GM12878 (cell line): ENCODE measurements at regions not wholly inside any gene's neighbourhood (a gene's known extent, or its start where the extent isn't known, plus 50 kb on each side); places are given as distances from the start of the nearest gene placed in this dataset.

Experiments used
- ATAC-seq: fragments of 200-7000 bp; cut with Tn5 transposase; 3 replicates; pipeline ENCODE4 v1.9.1; 2020; ENCODE audit warnings: mild to moderate bottlenecking, moderate library complexity
- BruUV-seq: library from RNA; stranded (reverse); fragments of 400-500 nt; replicated peaks from 2 replicates; lab custom pipeline; 2021; lab: Mats Ljungman, UMichigan
- CTCF ChIA-PET: fragments of 300-600 bp; sonication (Branson Sonifier 250); formaldehyde crosslinking; extraction: SDS; loops from one replicate; lab custom pipeline; 2021; ENCODE audit warnings: inconsistent platforms; lab: Yijun Ruan, JAX
- POLR2A ChIA-PET: fragments of 350-600 bp; formaldehyde crosslinking; extraction: SDS; loops from one replicate; lab custom pipeline; 2021; ENCODE audit warnings: inconsistent platforms; lab: Charles Lee
- RAD21 ChIA-PET: fragments of 300-600 bp; sonication (Branson Sonifier 250); formaldehyde crosslinking; loops from one replicate; lab custom pipeline; 2023; ENCODE audit warnings: antibody characterized with exemption; ENCODE audit not compliant: unreplicated experiment; lab: Charles Lee
- SMC1A ChIA-PET: fragments of 300-600 bp; sonication (Branson Sonifier 250); formaldehyde crosslinking; loops from one replicate; lab custom pipeline; 2023; ENCODE audit not compliant: unreplicated experiment, uncharacterized antibody; lab: Charles Lee
- DNase-seq: peaks from one replicate; pipeline ENCODE4 v3.0.0-alpha.2; 2011; ENCODE audit warnings: low read depth, low spot score
- FAIRE-seq: peaks from 3 replicates; lab custom pipeline; 2011; peaks lifted over from hg19 to GRCh38; lab: Jason Lieb, UNC
- H2AFZ ChIP-seq: 2 replicates; pipeline ENCODE4 v1.6.0; 2011; ENCODE audit warnings: low read depth, low read length, control low read depth; ENCODE audit not compliant: control insufficient read depth
- H3K27ac ChIP-seq: 2 replicates; pipeline ENCODE4 v1.5.1; 2011; ENCODE audit warnings: control low read depth; ENCODE audit not compliant: control insufficient read depth, insufficient read depth
- H3K27me3 ChIP-seq, 2 experiments: replicated peaks in 1 of 2; 2 replicates each; pipeline versions ENCODE4 v1.6.0 to v1.6.1; 2011; ENCODE audit warnings: low read length in 1 of 2; ENCODE audit not compliant: control insufficient read depth in 2 of 2, insufficient read depth in 2 of 2
- H3K36me3 ChIP-seq, 2 experiments: 2 replicates each; pipeline ENCODE4 v1.5.1; 2011; ENCODE audit warnings: low read length in 1 of 2; ENCODE audit not compliant: control insufficient read depth in 2 of 2, insufficient read depth in 2 of 2
- H3K4me1 ChIP-seq: 2 replicates; pipeline ENCODE4 v1.6.1; 2011; ENCODE audit warnings: mild to moderate bottlenecking, low read length, moderate library complexity, mixed read lengths; ENCODE audit not compliant: control insufficient read depth, insufficient read depth
- H3K4me2 ChIP-seq: 2 replicates; pipeline ENCODE4 v1.6.0; 2011; ENCODE audit warnings: control low read depth; ENCODE audit not compliant: control insufficient read depth, insufficient read depth
- H3K4me3 ChIP-seq: fragments of 200-600 bp; sonication (generic); 2 replicates; pipeline ENCODE4 v1.5.1; 2016
- H3K79me2 ChIP-seq: 2 replicates; pipeline ENCODE4 v1.6.0; 2011; ENCODE audit warnings: low read length; ENCODE audit not compliant: control insufficient read depth, insufficient read depth
- H3K9ac ChIP-seq: 2 replicates; pipeline ENCODE4 v1.8.0; 2011; ENCODE audit warnings: low read length, control low read depth, mixed read lengths; ENCODE audit not compliant: control insufficient read depth, insufficient read depth
- H3K9me3 ChIP-seq: replicated peaks from 3 replicates; pipeline ENCODE4 v1.5.1; 2011; ENCODE audit warnings: mild to moderate bottlenecking, low read length; ENCODE audit not compliant: control insufficient read depth, insufficient read depth
- H4K20me1 ChIP-seq: 2 replicates; pipeline ENCODE4 v1.6.0; 2011; ENCODE audit not compliant: control insufficient read depth, insufficient read depth
- BCL11A ChIP-seq: IDR thresholded peaks from 2 replicates; pipeline ENCODE4 v1.6.1; 2011; ENCODE audit warnings: low read depth, low read length
- CBX3 ChIP-seq: fragments of 200-600 bp; sonication (generic); IDR thresholded peaks from 2 replicates; pipeline ENCODE4 v1.6.1; 2016; ENCODE audit warnings: low read depth, borderline replicate concordance
- ETV6 ChIP-seq, 2 experiments: fragments of 450-650 bp in 1 of 2; IDR thresholded peaks in 1 of 2; conservative IDR thresholded peaks in 1 of 2; 2 replicates each; pipeline ENCODE4 v1.6.1; 2014; ENCODE audit warnings: antibody characterized with exemption in 1 of 2, borderline replicate concordance in 1 of 2, low read depth in 1 of 2, mild to moderate bottlenecking in 1 of 2, moderate library complexity in 1 of 2
- GATAD2B ChIP-seq: fragments of 450-650 bp; conservative IDR thresholded peaks from 2 replicates; pipeline ENCODE4 v1.6.1; 2017; ENCODE audit warnings: low read depth, mild to moderate bottlenecking, moderate library complexity
- IKZF1 ChIP-seq: fragments of 450-650 bp; conservative IDR thresholded peaks from 2 replicates; pipeline ENCODE4 v1.6.1; 2017; ENCODE audit warnings: antibody characterized with exemption, mild to moderate bottlenecking
- IRF4 ChIP-seq: IDR thresholded peaks from 2 replicates; pipeline ENCODE4 v1.6.1; 2011; ENCODE audit warnings: low read depth, low read length
- KLF5 ChIP-seq: fragments of 450-650 bp; IDR thresholded peaks from 2 replicates; pipeline ENCODE4 v1.6.1; 2014; ENCODE audit warnings: mild to moderate bottlenecking; ENCODE audit not compliant: partially characterized antibody
- PBX3 ChIP-seq: IDR thresholded peaks from 2 replicates; pipeline ENCODE4 v1.6.1; 2011; ENCODE audit warnings: mild to moderate bottlenecking, low read depth, low read length, moderate library complexity; ENCODE audit not compliant: insufficient replicate concordance
- PKNOX1 ChIP-seq: fragments of 450-650 bp; IDR thresholded peaks from 2 replicates; pipeline ENCODE4 v1.6.1; 2016; ENCODE audit warnings: mild to moderate bottlenecking
- REST ChIP-seq: IDR thresholded peaks from 2 replicates; pipeline ENCODE4 v1.6.1; 2012; ENCODE audit warnings: mild to moderate bottlenecking, low read depth, low read length
- SIX5 ChIP-seq: IDR thresholded peaks from 2 replicates; pipeline ENCODE4 v1.6.1; 2011; ENCODE audit warnings: mild to moderate bottlenecking, low read depth, low read length, moderate library complexity; ENCODE audit not compliant: severe bottlenecking
- SUPT20H ChIP-seq: IDR thresholded peaks from 2 replicates; pipeline ENCODE4 v1.6.1; 2011; ENCODE audit warnings: low read depth, mild to moderate bottlenecking, low read length, moderate library complexity, borderline replicate concordance; ENCODE audit not compliant: control insufficient read depth
- WGBS: methylation state at CpG from one replicate; pipeline ENCODE4 v1.1.6; 2016; ENCODE audit warnings: low lambda C conversion rate; ENCODE audit not compliant: insufficient replicate concordance, insufficient coverage; ENCODE audit errors: missing lambda C conversion rate; 5-methylcytosine and 5-hydroxymethylcytosine counted together
- in situ Hi-C: fragments of 300-500 bp; cut with MboI; formaldehyde crosslinking; loops from 9 replicates; pipeline ENCODE4 v1.14.3; 2018; ENCODE audit warnings: mixed read lengths
- intact Hi-C: fragments of 100-400 bp; cut with micrococcal nuclease; formaldehyde crosslinking; loops from one replicate; pipeline ENCODE4 v1.14.2; 2022; ENCODE audit not compliant: unreplicated experiment

GRCh38 chr12:124094733-124095132 is 121.7 kb downstream of the ZNF664 start:
- ChIA-PET POLR2A (no interaction called here), RAD21 (no interaction called here), CTCF (no interaction called here), SMC1A (no interaction called here)
- no peak overlapping the region for H3K9ac ChIP-seq
- H3K4me2 ChIP-seq: no peak overlapping the region
- TF ChIP-seq ETV6 (conservative IDR thresholded peaks at IDR 0.05 in 1 of 2, IDR thresholded peaks at IDR 0.05 in 1 of 2; ENCODE audit: borderline replicate concordance in 1 of 2, low read depth in 1 of 2) (no peak), GATAD2B (no peak), BCL11A (no peak), IKZF1 (no peak), SUPT20H (no peak)
- H4K20me1 ChIP-seq: no peaks in the 10 kb centered on the region
- intact Hi-C loops (no loop called here), in situ Hi-C loops (no loop called here)
- H3K79me2 ChIP-seq: no peaks in the 10 kb centered on the region
- ATAC-seq: no peak
- no peaks in the 10 kb centered on the region for H3K27me3 ChIP-seq
- H3K9me3 ChIP-seq: no peaks in the 10 kb centered on the region; the same call in 1 of the 3 replicates
- BruUV-seq: no TSS peak
- H3K27ac ChIP-seq: no peak overlapping the region
- no peak overlapping the region for H3K4me3 ChIP-seq
- no peaks in the 10 kb centered on the region for H3K4me1 ChIP-seq
- no peak overlapping the region for H2AFZ ChIP-seq
- FAIRE-seq: no peak
- 1% methylated on average over 5 of the region's 5 CpGs for WGBS
- H3K36me3 ChIP-seq: no peaks in the 10 kb centered on the region
- DNase-seq: no peak

- RAD21 ChIA-PET: no interaction called here
- WGBS: 69% methylated on average over 15 of the region's 15 CpGs
- CTCF ChIA-PET: no interaction called here
- Histone ChIP-seq H3K27me3 (no peaks in the 10 kb centered on the region), H4K20me1 (no peaks in the 10 kb centered on the region), H2AFZ (no peak overlapping the region), H3K9me3 (no peaks in the 10 kb centered on the region; the same call in 1 of the 3 replicates), H3K4me1 (no peaks in the 10 kb centered on the region), H3K36me3 (no peaks in the 10 kb centered on the region), H3K79me2 (no peaks in the 10 kb centered on the region), H3K4me3 (no peak overlapping the region), H3K27ac (no peak overlapping the region), H3K9ac (no peak overlapping the region), H3K4me2 (no peak overlapping the region)
- SMC1A ChIA-PET: no interaction called here
- no peak for DNase-seq
- no peak for ATAC-seq
- in situ Hi-C loops (no loop called here), intact Hi-C loops (no loop called here)
- no TSS peak for BruUV-seq
- POLR2A ChIA-PET: no interaction called here
- FAIRE-seq: no peak
- no peak for TF ChIP-seq SIX5
- no peak for TF ChIP-seq IRF4
- TF ChIP-seq CBX3: no peak
- no peak for TF ChIP-seq PKNOX1
- TF ChIP-seq PBX3: no peak
- TF ChIP-seq KLF5: no peak
- no peak for TF ChIP-seq REST
Measured at GRCh38 chr12:124096109-124096508, 123.1 kb downstream of the ZNF664 start.
